ENCODE measurements at regions not wholly inside any gene's neighbourhood (a gene's known extent, or its start where the extent isn't known, plus 50 kb on each side); places are given as distances from the start of the nearest gene placed in this dataset.
"Not testable (repeated sequence)": the region's sequence is repeated elsewhere in the genome, so short reads cannot be mapped to it uniquely, and the experiment has no call there.

- ATAC-seq = no peak
- no peak for DNase-seq (ENCODE audit: low spot score)
- Mint-ChIP-seq H3K9me3 (peaks cover 2% of the 10 kb centered on the region), H3K36me3 (no peaks in the 10 kb centered on the region), H3K27ac (no peak overlapping the region), H3K4me1 (peaks cover 4% of the 10 kb centered on the region; the same call in 1 of the 2 replicates), H3K27me3 (ENCODE audit: low read depth) (peaks cover 2% of the 10 kb centered on the region), H3K4me3 (no peak overlapping the region)
- ChIA-PET CTCF (interaction anchor here (0.9 to 1.0 kb wide), 2 partner anchors 120 to 135 kb away, joined by 3 to 5 read pairs; no protein-coding TSS in a partner anchor), POLR2A (no interaction called here)
- TF ChIP-seq E2F1 (CRISPR knock-in tag; IDR thresholded peaks at IDR 0.05) (no peak), ZMAT4 (CRISPR knock-in tag; IDR thresholded peaks at IDR 0.05) (no peak), ZNF396 (CRISPR knock-in tag; IDR thresholded peaks at IDR 0.05; ENCODE audit: borderline replicate concordance) (no peak), ZBTB21 (CRISPR knock-in tag; IDR thresholded peaks at IDR 0.05; ENCODE audit: borderline replicate concordance) (no peak), STAT6 (CRISPR knock-in tag; conservative IDR thresholded peaks at IDR 0.05; ENCODE audit: low read depth) (no peak), GTF2I (CRISPR knock-in tag; conservative IDR thresholded peaks at IDR 0.05) (no peak), MLX (CRISPR knock-in tag; IDR thresholded peaks at IDR 0.05) (no peak), CDX4 (CRISPR knock-in tag; IDR thresholded peaks at IDR 0.05; ENCODE audit: borderline replicate concordance) (no peak), AR (CRISPR knock-in tag; IDR thresholded peaks at IDR 0.05) (no peak), ZNF423 (CRISPR knock-in tag; IDR thresholded peaks at IDR 0.05) (no peak), SOX15 (CRISPR knock-in tag; IDR thresholded peaks at IDR 0.05) (no peak), EMX1 (CRISPR knock-in tag; IDR thresholded peaks at IDR 0.05) (no peak), ZNF263 (CRISPR knock-in tag; IDR thresholded peaks at IDR 0.05; ENCODE audit: low read depth) (no peak)
Observed at GRCh38 chr19:30935146-30935545, 414.1 kb downstream of the TSHZ3 start.

- CTCF ChIA-PET; ATAC-seq; DNase-seq (ENCODE audit: low spot score); H3K27ac Mint-ChIP-seq; H3K36me3 Mint-ChIP-seq; H3K4me1 Mint-ChIP-seq; H3K9me3 Mint-ChIP-seq; POLR2A ChIA-PET; H3K27me3 Mint-ChIP-seq (ENCODE audit: low read depth); H3K4me3 Mint-ChIP-seq: not testable (repeated sequence)
Observed at GRCh38 chr19:30933454-30933853, 415.8 kb downstream of the TSHZ3 start.

- ATAC-seq (no peak), DNase-seq (ENCODE audit: low spot score) (no peak)
- H3K27me3 Mint-ChIP-seq (ENCODE audit: low read depth) = peaks cover 2% of the 10 kb centered on the region
- no peak overlapping the region for H3K4me3 Mint-ChIP-seq
- H3K4me1 Mint-ChIP-seq = peaks cover 4% of the 10 kb centered on the region; the same call in 1 of the 2 replicates
- peaks cover under 1% of the 10 kb centered on the region for H3K36me3 Mint-ChIP-seq
- H3K27ac Mint-ChIP-seq = no peak overlapping the region
- POLR2A ChIA-PET = no interaction called here
- CTCF ChIA-PET = interaction anchor here (1.3 kb wide), 1 partner anchor 133 kb away, joined by 3 read pairs; no protein-coding TSS in a partner anchor
- H3K9me3 Mint-ChIP-seq = no peaks in the 10 kb centered on the region; the same call in 1 of the 2 replicates
- no peak for TF ChIP-seq RORB (CRISPR knock-in tag; IDR thresholded peaks at IDR 0.05)
- no peak for TF ChIP-seq E2F4 (CRISPR knock-in tag; IDR thresholded peaks at IDR 0.05; ENCODE audit: borderline replicate concordance, low read depth)
- TF ChIP-seq ZNF219 (CRISPR knock-in tag; IDR thresholded peaks at IDR 0.05; ENCODE audit: borderline replicate concordance) = no peak
- TF ChIP-seq ATF2 (CRISPR knock-in tag; IDR thresholded peaks at IDR 0.05; ENCODE audit: borderline replicate concordance, low read depth) = no peak
- no peak for TF ChIP-seq TP53 (CRISPR knock-in tag; IDR thresholded peaks at IDR 0.05)
- TF ChIP-seq ZNF671 (CRISPR knock-in tag; IDR thresholded peaks at IDR 0.05) = no peak
Observed at GRCh38 chr19:30932854-30933253, 416.4 kb downstream of the TSHZ3 start.
